ENCODE measurements at regions not wholly inside any gene's neighbourhood (a gene's known extent, or its start where the extent isn't known, plus 50 kb on each side); places are given as distances from the start of the nearest gene placed in this dataset.

- DNase-seq, result no peak
Observed at GRCh38 chr18:38459131-38459994, 893.8 kb upstream of the CELF4 start.

DNA sequence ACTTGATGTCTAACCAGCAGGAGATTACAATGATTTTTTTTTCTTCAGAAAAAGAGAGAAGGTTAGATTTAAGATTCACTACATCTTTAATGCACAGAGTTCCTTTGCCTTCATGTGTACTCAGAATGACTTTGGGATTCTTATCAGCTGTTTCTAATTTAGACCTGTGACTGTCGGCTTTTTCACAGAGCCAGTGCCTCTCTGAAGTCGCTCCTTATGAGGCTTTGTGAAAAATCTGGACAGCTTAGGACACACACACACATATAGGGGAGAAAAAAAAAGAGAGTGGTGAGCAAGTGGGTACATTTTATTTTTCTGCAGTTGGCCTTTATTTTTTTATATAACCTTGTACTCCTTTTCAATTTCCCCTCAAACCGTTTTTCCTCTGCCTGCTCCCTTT, 893.1 kb upstream of the CELF4 start:
- DNase-seq, result no peak

DNA sequence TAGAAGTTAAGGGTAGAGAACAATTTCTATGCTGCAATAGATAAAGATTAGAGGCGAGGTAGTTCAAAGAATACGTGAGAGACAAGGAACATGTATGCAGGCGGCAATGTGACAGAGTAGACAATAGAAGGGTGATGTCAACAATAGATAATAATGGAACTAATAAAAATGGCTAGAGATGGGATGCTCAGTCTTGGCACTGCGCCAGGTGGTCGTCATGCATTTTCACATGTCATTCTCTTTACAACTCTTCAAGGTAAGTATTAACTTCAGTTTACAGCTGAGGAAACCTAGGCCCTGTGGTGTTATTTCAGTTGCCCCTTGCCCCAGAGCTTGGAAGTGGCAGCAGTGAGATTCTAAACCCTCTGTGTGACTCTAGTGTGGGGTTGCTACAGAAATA, 890.7 kb upstream of the CELF4 start:
- no peak for DNase-seq

DNA sequence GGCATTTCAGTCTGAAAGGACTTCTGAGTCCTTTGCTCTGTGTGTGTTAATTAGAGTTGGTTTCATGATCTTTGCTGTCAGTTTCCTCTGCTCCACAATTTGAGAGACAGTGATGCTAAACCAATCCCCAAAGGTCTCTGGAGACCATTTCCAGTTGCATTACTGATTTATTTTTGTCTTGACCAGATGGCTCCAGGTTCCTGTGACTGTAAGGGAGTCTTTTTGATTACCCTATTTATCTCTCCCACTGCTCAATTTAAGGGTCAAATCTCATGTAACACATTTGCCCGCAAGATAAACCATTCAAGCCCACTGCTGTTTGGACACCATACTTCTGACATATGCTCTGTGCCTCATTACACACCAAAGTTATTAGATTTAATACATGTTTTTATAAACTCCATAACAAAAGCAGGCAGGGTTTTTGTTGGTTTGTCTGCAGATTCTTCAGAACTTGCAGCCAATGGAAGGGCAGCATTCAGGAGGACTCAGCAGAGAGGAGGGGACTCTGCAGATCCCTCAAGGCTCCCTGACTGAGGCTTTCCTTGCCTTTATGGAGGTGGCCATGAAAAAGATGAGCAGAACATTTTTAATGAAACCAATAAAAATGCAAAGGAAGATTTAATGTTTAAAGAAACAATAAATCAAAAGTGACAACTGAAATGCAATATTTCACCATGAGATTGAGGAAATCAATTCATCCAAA, 889.3 kb upstream of the CELF4 start:
- DNase-seq, result no peak

DNA sequence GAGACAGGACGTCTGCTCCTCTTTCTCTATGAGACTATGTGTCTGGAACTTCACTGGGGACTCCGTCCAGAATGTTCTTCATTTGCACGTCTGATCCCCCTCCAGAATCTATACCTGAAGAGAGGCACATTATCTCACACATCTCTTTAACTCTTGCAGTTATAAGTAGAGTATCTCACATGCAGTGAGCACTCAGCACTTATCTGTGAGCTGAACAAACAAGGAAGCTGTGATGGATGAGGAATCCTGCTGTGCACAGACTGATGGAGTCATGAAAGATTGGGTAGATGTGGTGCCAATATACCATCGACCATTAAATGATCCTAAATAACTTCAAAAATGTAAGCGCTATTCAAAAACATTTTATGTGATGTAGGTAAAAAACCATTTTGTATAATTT, 888.3 kb upstream of the CELF4 start:
- no peak for DNase-seq

GRCh38 chr18:38450876-38451275, 885.3 kb upstream of the CELF4 start:
- DNase-seq, result no peak

DNA sequence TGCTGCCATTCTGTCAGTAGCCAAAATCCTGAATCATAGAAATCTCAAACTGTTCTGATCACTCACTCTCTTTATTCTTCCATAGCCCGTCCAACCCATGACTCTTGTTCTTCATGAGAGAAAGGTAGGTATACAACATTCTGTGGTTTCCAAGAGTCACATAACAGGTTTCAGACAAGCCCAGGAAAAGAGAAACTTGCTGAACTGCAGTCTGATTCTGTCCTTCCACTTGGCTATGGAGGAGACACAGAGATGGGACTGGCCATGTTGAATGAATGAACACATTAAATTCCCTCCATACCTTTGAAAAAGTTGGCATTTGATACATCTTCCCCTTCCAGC, 880.2 kb upstream of the CELF4 start:
- no peak for DNase-seq

DNA sequence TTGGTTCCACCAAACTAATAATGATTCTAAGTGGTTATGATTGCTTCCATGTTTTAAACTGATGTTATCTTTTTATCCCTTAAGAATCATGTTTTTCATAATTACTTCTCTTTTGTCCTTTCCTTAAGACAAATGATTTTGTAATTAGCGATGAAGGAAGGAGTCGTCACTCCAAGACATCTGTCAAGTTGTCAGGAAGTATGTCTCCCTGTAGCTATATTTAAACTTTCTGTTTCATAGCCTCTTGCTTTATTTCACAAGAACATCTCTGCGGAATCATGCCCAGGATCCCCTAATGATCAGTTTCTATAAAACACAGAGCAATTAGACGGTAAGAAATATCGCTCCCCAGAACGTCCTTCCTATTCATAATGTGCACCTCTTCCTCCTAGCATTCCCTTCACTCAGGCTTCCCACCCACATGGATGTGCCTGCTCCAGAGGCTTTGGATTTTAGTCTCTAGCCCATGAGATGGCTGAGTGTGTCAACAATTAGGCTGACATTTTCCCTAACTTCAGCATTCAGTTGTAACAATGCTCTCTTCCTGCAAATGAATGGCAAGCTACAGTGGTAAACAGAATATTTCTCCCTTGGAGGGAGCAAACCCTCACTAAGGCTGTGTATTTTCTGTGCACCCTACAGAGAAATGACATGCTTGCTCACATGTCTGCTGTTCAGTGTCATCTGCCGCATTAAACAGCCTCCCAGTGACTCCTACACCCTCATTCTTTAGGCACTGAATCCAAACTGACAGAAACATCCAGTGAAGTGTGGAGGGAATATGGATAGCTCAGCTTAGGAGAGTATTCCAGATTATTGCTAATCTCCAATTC, 879.6 kb upstream of the CELF4 start:
- no peak for DNase-seq

DNA sequence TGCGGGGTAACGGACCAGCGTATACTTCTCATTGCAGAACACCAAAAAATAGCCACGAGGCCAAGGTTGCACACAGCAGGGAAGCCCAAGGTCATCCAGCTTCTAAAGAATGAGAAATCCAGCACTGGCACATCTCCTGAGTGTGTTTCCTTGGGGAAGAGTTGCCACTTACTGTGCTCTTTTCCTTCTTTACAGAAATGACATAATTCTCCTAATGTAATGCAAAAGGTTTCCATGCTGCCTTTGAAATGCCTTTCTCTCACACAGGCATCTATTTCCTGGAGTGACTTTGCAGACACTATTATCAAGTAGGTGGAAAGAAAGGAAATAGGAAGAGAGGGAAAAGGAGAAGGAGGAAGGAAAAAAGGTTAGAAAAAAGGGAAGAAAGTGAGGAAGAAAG, 862.1 kb upstream of the CELF4 start:
- DNase-seq, result no peak

GRCh38 chr18:38427234-38427633, 861.6 kb upstream of the CELF4 start:
- DNase-seq, result no peak

DNA sequence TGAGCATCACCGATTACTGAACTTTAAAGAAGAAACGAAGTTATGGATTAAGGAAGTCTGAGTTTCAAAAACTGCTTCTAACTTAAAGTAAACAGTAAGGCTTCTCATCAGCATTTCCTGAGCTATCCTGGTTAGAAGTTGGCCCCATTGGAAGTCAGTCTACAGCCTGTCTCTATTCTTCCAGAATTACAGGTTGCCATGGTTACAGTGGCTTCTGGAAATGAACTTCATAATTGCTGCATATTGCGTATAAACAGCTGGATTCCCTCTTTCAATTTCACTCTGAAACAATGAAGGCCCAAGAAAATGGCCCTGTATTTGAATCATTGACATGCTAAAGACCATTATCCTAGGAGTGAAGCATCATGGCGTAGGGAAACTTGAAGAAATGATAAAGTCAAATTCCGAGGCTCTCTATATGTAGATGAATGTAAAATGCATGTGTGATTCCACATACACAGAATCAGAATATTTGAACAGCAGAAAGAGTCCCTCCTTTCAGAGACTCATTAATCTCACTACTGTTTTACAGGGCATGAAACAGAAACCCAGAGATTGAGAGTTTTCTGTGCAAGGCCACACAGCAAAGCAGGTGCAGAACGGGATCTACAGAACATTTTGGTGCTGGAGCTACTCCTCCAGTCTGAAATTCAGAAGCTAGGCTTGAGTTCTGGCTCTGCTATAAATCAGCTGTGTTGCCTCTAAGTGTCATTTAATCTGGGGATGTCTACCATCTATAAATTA, 856.4 kb upstream of the CELF4 start:
- no peak for DNase-seq

- no peak for DNase-seq
Observed at GRCh38 chr18:38421021-38421420, 855.4 kb upstream of the CELF4 start.

DNA sequence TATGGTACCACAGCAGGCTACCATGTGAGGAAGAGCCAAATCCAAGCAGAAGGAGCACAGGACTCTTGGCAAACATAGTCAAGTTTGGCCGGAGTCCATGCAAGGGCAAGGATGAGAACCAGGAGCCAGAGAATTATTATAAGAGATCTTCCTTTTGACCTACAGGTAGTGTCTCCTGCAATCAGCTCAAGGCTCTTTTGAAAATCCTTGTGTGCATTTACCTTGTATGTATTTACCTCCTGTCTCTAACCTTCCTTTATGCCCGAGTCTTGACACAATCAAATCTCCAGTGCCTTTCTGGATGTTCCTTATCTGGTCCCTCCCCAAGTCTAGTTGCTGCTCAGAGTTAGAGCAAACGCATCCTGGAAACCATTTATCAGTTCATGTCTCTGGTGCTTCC, 855.0 kb upstream of the CELF4 start:
- DNase-seq, result no peak

- DNase-seq, result no peak
Observed at GRCh38 chr18:38415811-38416210, 850.2 kb upstream of the CELF4 start.

- DNase-seq, result no peak
Observed at GRCh38 chr18:38413193-38413592, 847.6 kb upstream of the CELF4 start.

GRCh38 chr18:38406607-38407006, 841.0 kb upstream of the CELF4 start:
- DNase-seq, result no peak

- DNase-seq, result no peak
Observed at GRCh38 chr18:38402509-38402908, 836.9 kb upstream of the CELF4 start.

- no peak for DNase-seq
Observed at GRCh38 chr18:38397094-38397493, 831.5 kb upstream of the CELF4 start.

DNA sequence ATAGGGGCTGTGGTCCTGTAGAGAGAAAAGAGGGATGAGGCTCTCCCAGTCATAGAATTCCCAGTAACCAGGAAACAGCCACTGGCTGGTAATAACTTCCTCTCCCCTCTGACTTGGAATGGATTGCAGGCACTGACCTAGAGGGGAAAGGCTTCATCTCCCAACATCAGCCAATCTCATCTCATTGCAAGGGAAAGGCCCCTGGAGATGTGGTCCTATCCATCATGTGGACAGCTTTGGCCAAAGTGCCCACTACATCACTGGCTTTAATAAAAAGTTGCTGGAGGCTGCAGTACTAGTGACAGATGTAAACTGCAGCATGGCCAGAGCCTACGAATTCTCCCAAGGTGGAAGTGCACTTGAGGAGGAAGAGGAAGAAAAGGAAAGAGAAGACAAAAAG, 820.5 kb upstream of the CELF4 start:
- no peak for DNase-seq

DNA sequence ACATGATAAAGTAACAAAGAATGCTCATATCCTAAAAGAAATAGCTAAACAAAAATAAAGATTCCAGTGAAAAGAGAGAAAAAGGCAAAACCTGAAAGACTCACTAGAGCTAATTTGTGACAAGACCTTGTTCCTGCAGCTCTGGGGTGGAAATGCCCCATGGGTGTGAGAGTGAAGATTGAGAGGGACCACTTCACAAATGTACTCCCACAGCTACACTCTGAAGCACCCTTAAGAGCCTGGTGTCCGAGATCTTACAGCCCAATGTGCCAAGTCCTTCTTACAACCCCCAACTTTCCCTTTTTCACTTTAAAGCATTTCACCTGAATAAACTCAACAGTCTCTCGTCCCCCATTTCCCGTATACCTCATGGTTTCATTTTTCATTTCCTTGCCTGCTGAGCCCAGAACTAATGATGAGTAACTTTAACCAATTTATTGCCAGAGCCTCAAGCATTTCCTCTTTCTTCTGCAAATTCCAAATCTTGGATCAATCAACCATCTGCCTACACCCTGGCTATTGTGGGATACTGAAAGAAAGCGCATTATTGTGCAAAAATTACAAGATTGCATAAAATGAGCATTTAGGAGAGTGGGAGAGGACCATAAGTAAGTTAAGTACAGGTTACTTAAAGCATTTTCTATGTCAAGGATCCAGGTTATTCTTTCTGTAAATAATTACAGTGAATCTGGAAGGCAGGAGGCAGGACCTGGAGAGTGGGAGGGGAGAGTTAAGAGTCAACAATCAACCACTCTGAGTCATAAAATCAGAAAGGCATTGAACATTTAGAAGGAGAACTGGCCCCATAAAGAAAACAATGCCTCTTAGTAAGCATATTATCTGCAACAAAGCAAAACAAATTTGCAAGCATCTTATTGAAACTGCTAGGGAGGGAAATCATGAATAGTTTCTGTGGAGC, 804.4 kb upstream of the CELF4 start:
- no peak for DNase-seq

GRCh38 chr18:38368886-38369285, 803.3 kb upstream of the CELF4 start:
- no peak for DNase-seq

DNA sequence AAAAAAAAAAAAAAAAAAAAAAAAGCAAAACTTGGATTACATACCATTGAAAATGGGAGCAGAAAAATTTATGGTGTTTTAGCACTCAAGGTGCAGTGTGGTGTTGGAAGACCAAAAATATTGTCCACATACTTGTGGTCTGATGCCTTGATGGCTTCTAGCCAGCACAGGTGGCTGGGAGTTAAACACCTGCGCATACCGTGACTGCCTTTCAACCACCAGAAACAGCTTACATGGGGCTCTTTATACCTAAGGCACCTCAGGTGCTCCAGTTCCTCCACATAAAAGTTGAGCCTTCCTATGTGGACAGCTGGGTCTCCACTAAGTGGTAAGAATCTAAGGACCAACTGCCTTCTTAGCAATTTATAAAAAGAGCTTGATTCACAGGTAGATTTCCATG, 802.6 kb upstream of the CELF4 start:
- DNase-seq, result no peak
